GM15510 (cell line): ENCODE measurements at regions not wholly inside any gene's neighbourhood (a gene's known extent, or its start where the extent isn't known, plus 50 kb on each side); places are given as distances from the start of the nearest gene placed in this dataset.

ENCODE experiments used
- POLR2A ChIP-seq: IDR thresholded peaks from 3 replicates; pipeline ENCODE4 v1.6.1; 2011; ENCODE audit warnings: borderline replicate concordance; ENCODE audit not compliant: insufficient read length; ENCODE audit errors: extremely low read depth

DNA sequence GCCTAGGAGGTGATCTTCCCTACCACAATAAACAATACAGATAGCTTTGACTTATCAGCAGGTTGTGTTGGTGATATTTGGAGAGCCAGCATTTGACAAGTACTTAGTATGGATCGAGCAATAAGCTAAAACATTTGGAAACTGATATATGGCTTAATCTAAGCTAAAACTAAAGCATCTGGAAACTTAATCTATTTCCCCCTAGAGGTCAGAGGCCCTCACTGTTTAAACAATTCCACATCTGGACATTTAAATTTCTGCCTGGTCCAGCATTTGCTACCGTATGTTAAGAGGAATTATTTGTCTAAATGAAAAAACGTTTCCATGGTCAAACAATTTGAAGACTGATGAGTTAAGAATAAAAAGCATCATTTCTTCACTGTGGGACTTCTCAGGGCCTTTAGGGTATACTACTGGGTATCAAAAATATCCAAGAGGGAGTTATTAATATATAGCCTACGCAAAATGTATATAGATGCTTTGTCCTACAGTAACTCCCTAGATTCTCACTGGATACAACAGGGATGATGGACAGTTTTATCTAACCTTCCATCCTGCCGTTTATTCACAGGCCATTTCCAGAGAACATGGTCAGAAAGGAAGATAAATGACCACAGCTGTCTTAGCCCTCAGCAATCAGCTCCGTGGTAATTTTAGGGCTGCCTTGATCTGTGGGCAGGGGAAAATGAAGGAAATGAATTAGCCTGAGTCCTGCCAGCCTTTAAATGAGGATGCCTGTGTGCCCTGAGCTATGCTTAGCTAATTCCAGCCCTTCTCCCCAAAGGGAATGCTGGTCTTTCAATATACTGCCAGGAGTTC, 135.4 kb upstream of the NUDT4 start:
- TF ChIP-seq POLR2A, result no peak

DNA sequence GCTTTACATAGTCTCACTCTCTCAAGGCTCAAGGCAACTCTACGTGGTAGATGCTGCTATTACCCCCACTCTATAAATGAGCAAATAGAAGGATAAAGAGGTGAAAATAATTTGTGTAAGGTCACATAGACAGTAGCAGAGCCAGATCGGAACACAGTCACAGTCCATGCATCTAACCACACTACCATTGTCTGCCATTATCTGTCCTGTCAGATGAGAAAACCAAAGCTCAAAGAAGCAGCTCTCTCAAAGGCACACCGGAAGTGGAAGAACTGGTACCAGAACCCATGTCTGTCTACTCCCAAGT, 134.4 kb upstream of the NUDT4 start:
- no peak for TF ChIP-seq POLR2A

DNA sequence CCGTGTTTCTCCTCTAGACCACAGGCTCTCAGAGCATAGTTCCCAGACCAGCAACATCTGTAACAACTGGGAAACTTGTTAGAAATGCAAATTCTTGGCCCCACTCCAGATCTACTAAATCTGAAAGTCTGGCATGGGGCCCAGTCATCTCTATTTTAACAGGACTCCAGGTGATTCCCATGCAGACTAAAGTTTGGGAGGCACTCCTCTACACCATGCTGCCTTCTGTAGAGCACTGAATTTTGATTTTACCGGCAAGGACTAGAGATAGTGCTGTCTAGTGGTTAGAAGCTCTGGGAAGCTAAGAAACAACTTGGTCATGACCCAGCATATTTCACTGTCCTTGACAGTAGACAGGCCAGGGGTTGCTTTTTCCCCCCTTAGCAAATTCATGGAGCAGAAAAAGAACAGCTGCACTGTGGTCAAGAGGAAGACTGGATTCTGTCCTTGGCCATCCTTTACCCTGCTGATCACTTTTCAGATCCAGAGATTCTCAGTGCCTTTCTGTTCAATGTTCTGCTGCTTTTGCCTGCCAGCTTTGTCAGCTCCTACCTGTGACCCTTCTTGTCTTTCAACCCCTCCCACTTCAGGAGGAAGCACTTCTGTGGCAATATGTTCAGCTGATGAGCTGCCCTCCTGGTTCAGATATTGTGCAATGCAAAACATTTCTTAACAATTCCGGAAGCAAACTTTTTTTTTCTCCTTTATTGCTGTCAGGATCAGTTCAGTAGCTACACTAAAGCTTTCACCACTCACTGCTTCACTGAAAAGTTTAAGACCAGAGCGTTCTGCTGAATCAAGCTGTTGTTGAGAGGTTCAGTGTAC, 133.8 kb upstream of the NUDT4 start:
- TF ChIP-seq POLR2A, result no peak

DNA sequence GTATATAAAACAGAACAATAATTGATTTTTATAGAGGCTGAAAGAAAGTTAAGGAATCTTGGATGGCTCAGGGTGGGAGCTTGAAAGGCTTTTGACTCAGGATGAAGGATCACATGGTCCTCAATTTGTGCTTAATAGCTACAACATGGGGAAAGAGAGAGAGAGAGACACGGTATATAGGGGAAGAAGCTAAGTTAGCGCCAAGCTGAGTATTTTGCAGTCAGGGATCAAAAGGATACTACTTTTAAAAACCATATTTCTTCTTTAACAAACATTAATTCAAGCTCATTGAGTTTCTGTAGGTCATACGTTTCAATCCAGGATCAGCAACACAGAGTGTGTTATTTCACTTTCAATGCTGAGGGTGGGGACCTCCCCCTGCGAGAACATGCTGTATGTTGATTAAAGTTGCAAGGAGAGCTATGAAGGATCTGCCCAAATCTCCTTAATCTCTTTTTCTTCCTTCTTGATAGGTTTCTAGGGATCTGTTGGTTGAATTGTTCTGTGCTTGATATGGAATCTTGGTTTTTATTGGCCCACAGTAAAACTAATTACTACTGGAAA, 133.1 kb upstream of the NUDT4 start:
- TF ChIP-seq POLR2A, result no peak

DNA sequence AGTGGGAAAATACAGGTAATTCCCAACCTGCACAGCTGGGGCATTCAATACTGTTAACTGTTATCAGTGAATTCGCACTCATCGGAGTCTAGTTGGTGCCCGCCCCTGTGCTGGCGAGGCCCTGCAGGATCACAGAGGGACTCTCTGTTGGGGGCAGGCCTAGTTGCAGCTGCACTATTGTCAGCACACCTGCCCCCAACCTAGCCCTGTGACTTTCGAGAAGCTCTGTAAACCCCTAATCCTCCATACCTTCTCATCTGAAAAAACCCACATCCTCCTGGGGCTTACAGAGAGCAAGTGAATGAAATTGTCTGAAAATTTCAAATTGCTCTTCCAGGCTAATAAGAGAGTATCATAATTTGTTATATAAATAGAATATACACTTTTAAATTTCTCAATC, 132.2 kb upstream of the NUDT4 start:
- no peak for TF ChIP-seq POLR2A

DNA sequence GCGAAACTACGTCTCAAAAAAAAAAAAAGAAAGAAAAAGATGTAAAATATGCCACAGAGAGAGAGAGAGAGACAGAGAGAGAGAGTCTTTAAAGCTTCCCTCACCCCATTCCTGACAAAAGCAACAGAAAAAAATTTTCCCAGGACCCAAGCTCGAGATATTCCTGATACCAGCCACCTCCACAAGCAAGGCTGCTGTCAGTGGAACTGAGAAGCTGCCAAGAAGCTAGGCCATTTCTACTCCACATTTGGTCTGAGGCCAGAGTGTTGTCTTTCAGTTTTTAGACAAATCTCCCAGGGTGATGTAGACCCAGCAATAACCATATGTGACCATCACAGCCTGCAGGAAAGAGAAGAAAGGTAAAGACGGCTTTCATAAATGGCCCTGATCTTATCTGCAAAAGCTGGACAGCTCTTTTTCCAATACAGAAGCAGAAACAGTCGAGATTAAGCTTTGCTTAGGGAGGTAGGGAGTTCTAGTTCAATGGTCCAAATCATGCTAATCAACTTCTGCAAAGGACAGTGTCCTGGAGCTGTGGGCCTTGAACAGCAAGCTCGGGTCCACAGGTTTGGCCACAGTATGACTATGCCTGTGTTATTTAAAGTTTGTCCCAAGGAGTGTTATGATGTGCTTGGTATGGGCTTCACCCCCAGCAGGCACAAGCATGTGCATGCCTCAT, 130.3 kb upstream of the NUDT4 start:
- TF ChIP-seq POLR2A, result no peak

DNA sequence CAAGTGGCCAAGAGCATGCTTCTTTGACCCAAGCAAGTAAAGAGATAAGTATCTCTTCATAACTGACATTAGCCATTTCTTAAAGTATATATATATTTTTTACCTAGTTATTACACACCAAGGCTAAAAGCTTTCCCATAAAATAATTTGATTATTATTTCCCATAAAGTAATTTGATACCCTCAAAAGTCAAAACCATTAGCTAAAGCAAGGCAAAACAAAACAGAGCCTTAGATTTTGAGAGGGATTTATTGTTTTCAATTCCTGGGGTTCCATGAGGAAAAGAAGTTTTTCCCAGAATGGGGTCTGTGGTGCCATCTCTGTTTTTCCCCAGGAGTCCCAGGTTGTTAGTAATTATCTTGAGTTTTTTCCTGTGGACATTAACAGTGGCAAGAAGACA, 125.5 kb upstream of the NUDT4 start:
- no peak for TF ChIP-seq POLR2A

DNA sequence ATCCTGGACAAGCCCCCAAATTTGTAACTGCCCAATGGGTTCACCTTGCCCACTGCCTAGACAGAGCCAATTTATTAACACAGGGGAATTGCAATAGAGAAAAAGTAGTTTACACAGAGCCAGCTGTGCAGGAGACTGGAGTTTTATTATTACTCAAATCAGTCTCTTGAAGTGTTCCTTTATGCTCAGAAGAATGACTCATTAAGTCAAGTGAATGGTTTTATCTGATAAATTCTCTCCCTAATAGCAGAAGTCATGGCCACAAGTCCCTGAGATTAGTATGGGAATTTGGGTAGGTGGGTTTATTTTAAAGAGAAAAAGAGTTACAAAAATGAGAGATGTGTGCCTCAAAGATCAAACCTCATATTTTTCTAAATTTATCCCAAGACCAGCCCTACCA, 122.8 kb upstream of the NUDT4 start:
- no peak for TF ChIP-seq POLR2A

DNA sequence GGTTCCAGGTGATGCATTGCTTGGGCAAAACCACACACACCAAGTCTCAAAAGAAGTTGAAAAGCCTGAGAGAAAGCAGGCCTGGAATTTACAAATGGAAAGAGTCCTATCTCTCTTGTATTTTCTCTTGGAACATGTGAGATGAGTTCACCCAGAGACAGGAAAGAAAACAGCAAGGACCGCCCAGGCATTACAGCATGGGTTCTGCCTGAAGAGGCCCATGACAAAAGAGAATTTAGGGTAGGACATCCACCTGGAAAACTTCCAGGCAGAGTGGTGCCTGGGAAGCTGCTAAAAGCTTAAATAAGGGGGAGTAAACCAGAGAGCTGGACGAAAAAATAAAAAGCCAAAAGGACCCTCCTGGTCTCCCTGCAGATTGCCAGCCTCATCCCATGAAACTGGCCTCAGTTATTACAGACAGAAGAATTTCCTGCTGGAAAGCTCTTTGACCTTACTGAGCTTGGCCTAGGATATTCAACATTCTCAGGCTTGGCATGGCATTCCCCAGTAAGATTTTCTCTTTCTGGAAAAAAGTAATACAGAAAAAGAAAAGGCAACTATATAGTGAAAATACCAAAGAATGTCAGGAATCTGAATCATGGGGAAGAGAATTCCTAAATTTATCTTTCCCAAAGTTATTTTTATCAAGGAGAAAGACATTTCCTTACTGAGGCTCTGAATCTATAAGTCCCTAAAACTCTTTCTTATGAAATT, 121.3 kb upstream of the NUDT4 start:
- no peak for TF ChIP-seq POLR2A

DNA sequence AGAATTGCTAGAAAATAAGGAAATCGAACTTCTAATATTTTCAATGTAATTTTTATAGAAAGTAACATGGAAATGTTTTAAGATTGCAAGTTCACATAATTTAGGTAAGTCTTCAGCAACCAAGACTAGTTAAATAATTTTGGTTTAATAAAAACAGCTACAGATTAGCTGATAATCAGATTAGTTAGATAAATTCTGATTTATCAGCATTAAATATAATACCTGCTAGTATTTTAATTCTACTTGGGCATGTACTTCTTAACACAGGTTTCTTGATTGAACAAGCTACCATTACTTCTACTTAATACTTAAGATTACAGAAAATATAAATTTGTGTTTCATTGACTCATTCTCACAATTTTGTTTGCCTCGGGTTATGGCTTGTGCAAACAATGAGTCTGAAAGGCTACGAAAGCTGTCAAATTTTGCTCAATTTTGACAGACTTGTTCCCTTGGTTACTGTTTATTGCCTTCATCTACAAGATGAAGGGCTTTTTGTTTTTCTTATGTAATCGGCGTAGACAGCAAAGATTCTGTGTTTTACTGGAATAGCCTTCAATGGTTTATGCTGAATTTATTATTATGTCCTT, 116.1 kb upstream of the NUDT4 start:
- no peak for TF ChIP-seq POLR2A

DNA sequence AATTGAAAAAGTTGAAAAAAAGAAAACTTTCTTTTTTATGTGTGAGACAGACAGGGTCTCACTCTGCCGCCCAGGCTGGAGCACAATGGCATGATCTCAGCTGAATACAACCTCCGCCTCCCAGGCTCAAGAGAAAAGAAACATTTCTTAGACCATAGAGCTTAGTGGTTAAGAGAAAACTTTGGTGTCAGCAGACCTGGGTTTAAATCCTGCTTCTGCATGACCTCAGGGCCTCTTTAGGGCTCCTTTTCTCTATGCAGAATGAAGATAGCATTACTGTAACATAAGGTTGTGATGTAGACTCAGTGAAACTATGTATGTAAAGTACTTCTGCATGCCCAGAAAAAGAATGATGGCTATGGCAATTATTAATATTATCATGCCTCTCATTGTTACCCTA, 104.7 kb upstream of the NUDT4 start:
- no peak for TF ChIP-seq POLR2A

DNA sequence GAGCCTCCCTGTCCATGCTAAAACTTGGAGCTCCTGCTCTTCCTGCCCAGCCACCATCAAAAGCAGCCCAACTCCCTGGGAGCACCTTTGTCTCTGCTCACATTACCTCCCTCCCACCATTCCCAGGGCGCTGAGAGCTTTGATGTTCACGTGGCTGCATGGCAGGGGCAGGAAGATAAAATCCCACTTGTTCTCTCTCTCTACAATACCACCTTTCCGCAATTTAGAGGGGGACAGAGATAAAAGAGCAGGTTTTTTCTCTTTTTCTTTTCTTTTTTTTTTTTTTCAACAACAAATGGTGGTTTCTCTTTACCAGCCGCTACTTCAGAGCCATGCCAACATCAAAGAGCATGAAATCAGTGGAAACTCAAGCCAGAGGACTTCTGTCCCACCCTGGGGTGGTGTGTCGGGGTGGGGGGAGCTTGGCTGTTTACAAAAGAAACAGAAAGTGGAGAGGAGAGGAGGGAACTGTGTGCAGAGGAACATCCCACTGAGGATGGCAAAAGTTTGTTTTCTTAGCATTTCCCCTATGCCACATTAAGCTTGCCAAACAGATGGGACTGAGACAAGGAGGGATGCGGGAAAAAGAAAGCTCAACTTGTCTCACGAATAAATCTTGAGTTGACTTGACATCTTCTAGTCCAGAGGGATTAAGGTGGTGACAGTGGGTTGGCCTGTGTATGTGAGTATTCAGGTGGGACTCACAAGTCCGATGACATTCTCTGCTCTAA, 103.7 kb upstream of the NUDT4 start:
- TF ChIP-seq POLR2A, result no peak

DNA sequence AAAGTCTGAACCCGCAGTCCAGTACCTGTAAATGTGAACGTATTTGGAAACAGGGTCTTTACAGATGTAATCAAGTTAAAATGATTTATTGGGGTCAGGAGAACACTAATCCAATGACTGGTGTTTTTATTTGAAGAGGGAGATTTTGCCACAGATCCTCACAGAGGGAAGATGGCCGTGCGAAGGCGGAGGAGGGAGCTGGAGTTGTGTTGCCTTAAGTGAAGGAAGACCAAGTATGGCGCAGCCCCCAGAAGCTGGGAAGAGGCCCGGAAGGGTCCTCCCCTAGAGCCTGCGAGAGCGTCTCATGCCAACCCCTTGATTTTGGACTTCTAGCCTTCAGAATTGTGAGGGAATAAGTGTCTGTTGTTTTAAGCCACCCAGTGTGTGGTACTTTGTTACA, 102.8 kb upstream of the NUDT4 start:
- no peak for TF ChIP-seq POLR2A

DNA sequence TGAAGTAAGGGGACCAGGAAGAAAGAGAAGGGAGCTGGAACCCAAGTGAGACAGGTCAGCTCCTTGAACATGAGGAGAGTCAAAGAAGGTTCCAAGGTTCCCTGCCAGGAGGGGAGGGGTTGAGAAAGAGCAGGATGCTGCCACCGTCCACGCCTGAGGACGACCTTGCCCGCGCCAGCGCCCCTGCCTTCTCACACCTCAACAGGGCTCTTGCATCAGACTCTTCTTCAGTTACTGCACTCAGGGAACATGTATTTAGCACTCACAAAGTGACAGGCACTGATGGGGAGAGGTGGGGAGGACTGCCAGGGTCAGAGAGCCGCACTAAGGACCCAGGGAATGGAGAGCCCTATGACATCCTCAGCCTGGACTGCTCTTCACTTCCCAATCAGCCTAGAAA, 102.1 kb upstream of the NUDT4 start:
- TF ChIP-seq POLR2A, result no peak
